Liver (tissue), 8 donors: ENCODE measurements at regions not wholly inside any gene's neighbourhood (a gene's known extent, or its start where the extent isn't known, plus 50 kb on each side); places are given as distances from the start of the nearest gene placed in this dataset.
A peak's percentile ranks its signal among the peaks of the same experiment; 100 is the strongest.

Experiments
- DNase-seq: peaks from one replicate; pipeline ENCODE4 v3.0.0-alpha.2; 2017; ENCODE audit warnings: low spot score
- H3K27ac ChIP-seq, 2 donors: one replicate each; pipeline ENCODE4 v1.7.0; 2013; ENCODE audit warnings: inconsistent platforms in 2 of 2, low read length in 2 of 2, control low read depth in 1 of 2, low read depth in 1 of 2, mild to moderate bottlenecking in 1 of 2
- H3K27me3 ChIP-seq, 4 donors: one replicate each; pipeline versions ENCODE4 v1.6.1 to v1.7.0; 2013; ENCODE audit warnings: low read length in 3 of 4, inconsistent platforms in 1 of 4, mild to moderate bottlenecking in 1 of 4, moderate library complexity in 1 of 4; ENCODE audit not compliant: control insufficient read depth in 4 of 4, insufficient read depth in 4 of 4
- H3K36me3 ChIP-seq, 4 donors: one replicate each; pipeline versions ENCODE4 v1.6.1 to v1.7.0; 2013; ENCODE audit warnings: low read length in 3 of 4, mild to moderate bottlenecking in 3 of 4, low read depth in 1 of 4, moderate library complexity in 1 of 4; ENCODE audit not compliant: control insufficient read depth in 4 of 4, insufficient read depth in 3 of 4
- H3K4me1 ChIP-seq, 4 donors: one replicate each; pipeline versions ENCODE4 v1.6.1 to v1.7.0; 2013; ENCODE audit warnings: low read length in 3 of 4, mild to moderate bottlenecking in 3 of 4, moderate library complexity in 1 of 4; ENCODE audit not compliant: control insufficient read depth in 4 of 4, insufficient read depth in 4 of 4
- H3K4me3 ChIP-seq, 3 donors: one replicate each; pipeline versions ENCODE4 v1.6.1 to v1.7.0; 2013; ENCODE audit warnings: low read length in 3 of 3, control low read depth in 1 of 3, low read depth in 1 of 3, mild to moderate bottlenecking in 1 of 3
- H3K9ac ChIP-seq, 2 donors: one replicate each; pipeline ENCODE4 v1.7.0; 2013; ENCODE audit warnings: low read length in 2 of 2, mild to moderate bottlenecking in 2 of 2, moderate library complexity in 2 of 2, control low read depth in 1 of 2, low read depth in 1 of 2
- H3K9me3 ChIP-seq, 4 donors: one replicate each; pipeline versions ENCODE4 v1.6.1 to v1.7.0; 2013; ENCODE audit warnings: low read length in 3 of 4; ENCODE audit not compliant: control insufficient read depth in 4 of 4
- ATF3 ChIP-seq: IDR thresholded peaks from 2 replicates; pipeline ENCODE4 v1.6.1; 2016; ENCODE audit warnings: antibody characterized with exemption
- CTCF ChIP-seq: fragments of 150-350 bp; IDR thresholded peaks from 2 replicates; pipeline ENCODE4 v1.5.1; 2017; ENCODE audit warnings: improper control_type of control experiment, low read depth, low read length; ENCODE audit not compliant: missing input control
- EGR1 ChIP-seq, 2 donors: IDR thresholded peaks; 2 replicates each; pipeline ENCODE4 v1.6.1; 2016 to 2018; ENCODE audit warnings: antibody characterized with exemption in 2 of 2, low read depth in 2 of 2
- FOXA1 ChIP-seq: IDR thresholded peaks from 2 replicates; pipeline ENCODE4 v1.6.1; 2016; ENCODE audit warnings: antibody characterized with exemption
- FOXA2 ChIP-seq: IDR thresholded peaks from 2 replicates; pipeline ENCODE4 v1.6.1; 2016; ENCODE audit warnings: antibody characterized with exemption
- GABPA ChIP-seq, 2 donors: IDR thresholded peaks in 1 of 2; conservative IDR thresholded peaks in 1 of 2; 2 replicates each; pipeline ENCODE4 v1.6.1; 2016; ENCODE audit warnings: antibody characterized with exemption in 2 of 2, mild to moderate bottlenecking in 1 of 2, moderate library complexity in 1 of 2
- HNF4A ChIP-seq, 2 donors: conservative IDR thresholded peaks; 2 replicates each; pipeline ENCODE4 v1.6.1; 2016; ENCODE audit warnings: antibody characterized with exemption in 2 of 2, mild to moderate bottlenecking in 2 of 2
- HNF4G ChIP-seq: IDR thresholded peaks from 2 replicates; pipeline ENCODE4 v1.6.1; 2016; ENCODE audit warnings: antibody characterized with exemption
- JUND ChIP-seq, 2 donors: IDR thresholded peaks; 2 replicates each; pipeline ENCODE4 v1.6.1; 2016; ENCODE audit warnings: antibody characterized with exemption in 2 of 2
- MAX ChIP-seq: IDR thresholded peaks from 2 replicates; pipeline ENCODE4 v1.6.1; 2016; ENCODE audit warnings: antibody characterized with exemption
- NR2F2 ChIP-seq: IDR thresholded peaks from 2 replicates; pipeline ENCODE4 v1.6.1; 2016; ENCODE audit warnings: antibody characterized with exemption
- RAD21 ChIP-seq, 2 donors: IDR thresholded peaks; 2 replicates each; pipeline ENCODE4 v1.6.1; 2016; ENCODE audit warnings: antibody characterized with exemption in 2 of 2, mild to moderate bottlenecking in 2 of 2
- REST ChIP-seq: IDR thresholded peaks from 2 replicates; pipeline ENCODE4 v1.6.1; 2016; ENCODE audit warnings: antibody characterized with exemption, mild to moderate bottlenecking
- RXRA ChIP-seq, 2 donors: IDR thresholded peaks; 2 replicates each; pipeline ENCODE4 v1.6.1; 2017 to 2018; ENCODE audit warnings: antibody characterized with exemption in 2 of 2, mild to moderate bottlenecking in 1 of 2
- SP1 ChIP-seq: IDR thresholded peaks from 2 replicates; pipeline ENCODE4 v1.6.1; 2018; ENCODE audit warnings: antibody characterized with exemption, mild to moderate bottlenecking
- TAF1 ChIP-seq: conservative IDR thresholded peaks from 2 replicates; pipeline ENCODE4 v1.6.1; 2016; ENCODE audit warnings: antibody characterized with exemption, mild to moderate bottlenecking
- YY1 ChIP-seq: IDR thresholded peaks from 2 replicates; pipeline ENCODE4 v1.6.1; 2016; ENCODE audit warnings: antibody characterized with exemption, mild to moderate bottlenecking
- ZBTB33 ChIP-seq: IDR thresholded peaks from 2 replicates; pipeline ENCODE4 v1.6.1; 2016; ENCODE audit warnings: antibody characterized with exemption
- WGBS: extraction: QIAGEN DNeasy Blood & Tissue Kit; methylation state at CpG from one replicate; pipeline ENCODE4 v1.1.7; 2013; 5-methylcytosine and 5-hydroxymethylcytosine counted together
- donor health status: healthy.
- donor health status: healthy.
- donor health status: healthy.
- donor health status: healthy.
- donor health status: healthy.

GRCh38 chr2:11923935-11924334, 177.5 kb downstream of the LPIN1 start:
- no peak for DNase-seq
- no peak overlapping the region for H3K27ac ChIP-seq
- 87% methylated on average over 5 of the region's 5 CpGs for WGBS
- no peaks in the 10 kb centered on the region for H3K4me1 ChIP-seq
- no peaks in the 10 kb centered on the region for H3K27me3 ChIP-seq
- no peak overlapping the region for H3K9ac ChIP-seq
- H3K9me3 ChIP-seq: no peaks in the 10 kb centered on the region
- TF ChIP-seq FOXA2 (no peak), MAX (no peak), JUND (IDR thresholded peaks at IDR 0.05) (no peak), YY1 (no peak)
- no peak overlapping the region for H3K4me3 ChIP-seq
- H3K36me3 ChIP-seq: no peaks in the 10 kb centered on the region

GRCh38 chr2:11925295-11926066, 179.0 kb downstream of the LPIN1 start:
- H3K4me3 ChIP-seq: no peak overlapping the region
- H3K27me3 ChIP-seq: no peaks in the 10 kb centered on the region
- no peak overlapping the region for H3K27ac ChIP-seq
- DNase-seq: no peak
- H3K9ac ChIP-seq: no peak overlapping the region
- H3K36me3 ChIP-seq: no peaks in the 10 kb centered on the region
- no peak for TF ChIP-seq REST
- TF ChIP-seq FOXA2: no peak
- TF ChIP-seq HNF4G: peak; percentile 26
- TF ChIP-seq FOXA1: no peak
- TF ChIP-seq CTCF: no peak
- TF ChIP-seq JUND (IDR thresholded peaks at IDR 0.05): no peak
- TF ChIP-seq GABPA (IDR thresholded peaks at IDR 0.05 in 1 of 2, conservative IDR thresholded peaks at IDR 0.05 in 1 of 2): no peak
- TF ChIP-seq RXRA (IDR thresholded peaks at IDR 0.05): no peak
- peak; percentile 52 to 76 for TF ChIP-seq HNF4A (conservative IDR thresholded peaks at IDR 0.05)
- TF ChIP-seq ATF3: no peak
- TF ChIP-seq NR2F2: no peak
- no peak for TF ChIP-seq YY1
- no peak for TF ChIP-seq ZBTB33
- TF ChIP-seq EGR1 (IDR thresholded peaks at IDR 0.05; ENCODE audit: low read depth in 2 of 2): no peak
- TF ChIP-seq MAX: no peak
- no peak for TF ChIP-seq RAD21 (IDR thresholded peaks at IDR 0.05)
- peak; percentile 64 for TF ChIP-seq SP1
- TF ChIP-seq TAF1: no peak
- H3K4me1 ChIP-seq: no peaks in the 10 kb centered on the region
- H3K9me3 ChIP-seq: no peaks in the 10 kb centered on the region
- 70% methylated on average over 11 of the region's 11 CpGs for WGBS
